Parathyroid adenoma (tissue), 2 donors: ENCODE measurements at regions not wholly inside any gene's neighbourhood (a gene's known extent, or its start where the extent isn't known, plus 50 kb on each side); places are given as distances from the start of the nearest gene placed in this dataset.

Source experiments
- H2AFZ ChIP-seq: fragments of 300-600 bp; sonication (generic); one replicate; pipeline ENCODE4 v1.7.0; 2017; ENCODE audit warnings: antibody characterized with exemption, mild to moderate bottlenecking
- H3K27ac ChIP-seq: fragments of 300-600 bp; sonication (generic); one replicate; pipeline ENCODE4 v1.7.0; 2017
- H3K27me3 ChIP-seq: fragments of 300-600 bp; sonication (generic); one replicate; pipeline ENCODE4 v1.7.0; 2017; ENCODE audit warnings: low read length; ENCODE audit not compliant: control insufficient read depth, insufficient read depth
- H3K36me3 ChIP-seq: fragments of 300-600 bp; sonication (generic); one replicate; pipeline ENCODE4 v1.7.0; 2017; ENCODE audit warnings: low read length; ENCODE audit not compliant: control insufficient read depth, insufficient read depth
- H3K4me1 ChIP-seq: fragments of 300-600 bp; sonication (generic); one replicate; pipeline ENCODE4 v1.7.0; 2017; ENCODE audit warnings: control low read depth
- H3K4me2 ChIP-seq: fragments of 300-600 bp; sonication (generic); one replicate; pipeline ENCODE4 v1.7.0; 2017; ENCODE audit warnings: low read length
- H3K4me3 ChIP-seq: fragments of 300-600 bp; sonication (generic); one replicate; pipeline ENCODE4 v1.7.0; 2017; ENCODE audit warnings: low read depth, low read length
- H3K79me2 ChIP-seq: fragments of 300-600 bp; sonication (generic); one replicate; pipeline ENCODE4 v1.7.0; 2017; ENCODE audit warnings: control low read depth
- H3K9ac ChIP-seq: fragments of 300-600 bp; sonication (generic); one replicate; pipeline ENCODE4 v1.7.0; 2017; ENCODE audit warnings: mild to moderate bottlenecking
- H3K9me3 ChIP-seq: fragments of 300-600 bp; sonication (generic); one replicate; pipeline ENCODE4 v1.7.0; 2017; ENCODE audit warnings: low read length; ENCODE audit not compliant: control insufficient read depth
- CTCF ChIP-seq: fragments of 300-600 bp; sonication (generic); IDR thresholded peaks from one replicate; pipeline ENCODE4 v1.7.0; 2017; ENCODE audit warnings: antibody characterized with exemption, mild to moderate bottlenecking
- donor health status: primary hyperparathyroidism.

GRCh38 chr21:23725576-23725975 lies 1881.7 kb downstream of the MRPL39 start:
- Histone ChIP-seq H3K4me3 (no peak overlapping the region), H3K4me1 (no peaks in the 10 kb centered on the region), H3K4me2 (no peak overlapping the region), H3K79me2 (no peaks in the 10 kb centered on the region), H2AFZ (no peak overlapping the region), H3K27me3 (no peaks in the 10 kb centered on the region), H3K9ac (no peak overlapping the region), H3K36me3 (no peaks in the 10 kb centered on the region), H3K27ac (no peak overlapping the region), H3K9me3 (no peaks in the 10 kb centered on the region)
- no peak for TF ChIP-seq CTCF

GRCh38 chr21:23718446-23719285 lies 1888.6 kb downstream of the MRPL39 start:
- no peaks in the 10 kb centered on the region for H3K36me3 ChIP-seq
- no peak overlapping the region for H3K9ac ChIP-seq
- H2AFZ ChIP-seq: no peak overlapping the region
- no peaks in the 10 kb centered on the region for H3K9me3 ChIP-seq
- TF ChIP-seq CTCF: no peak
- H3K4me1 ChIP-seq: no peaks in the 10 kb centered on the region
- H3K27ac ChIP-seq: no peak overlapping the region
- no peaks in the 10 kb centered on the region for H3K27me3 ChIP-seq
- H3K4me2 ChIP-seq: no peak overlapping the region
- H3K4me3 ChIP-seq: no peak overlapping the region
- no peaks in the 10 kb centered on the region for H3K79me2 ChIP-seq

- H3K27me3 ChIP-seq: no peaks in the 10 kb centered on the region
- H3K36me3 ChIP-seq: no peaks in the 10 kb centered on the region
- no peak overlapping the region for H3K4me2 ChIP-seq
- no peaks in the 10 kb centered on the region for H3K9me3 ChIP-seq
- no peak overlapping the region for H2AFZ ChIP-seq
- H3K9ac ChIP-seq: no peak overlapping the region
- H3K4me3 ChIP-seq: no peak overlapping the region
- no peaks in the 10 kb centered on the region for H3K4me1 ChIP-seq
- H3K27ac ChIP-seq: no peak overlapping the region
- no peaks in the 10 kb centered on the region for H3K79me2 ChIP-seq
- TF ChIP-seq CTCF: no peak
Measured at GRCh38 chr21:23712166-23712565, 1895.1 kb downstream of the MRPL39 start.

GRCh38 chr21:23706431-23706830 lies 1900.8 kb downstream of the MRPL39 start:
- Histone ChIP-seq H3K4me3 (no peak overlapping the region), H2AFZ (no peak overlapping the region), H3K27ac (no peak overlapping the region), H3K9ac (no peak overlapping the region), H3K27me3 (no peaks in the 10 kb centered on the region), H3K4me2 (no peak overlapping the region), H3K79me2 (no peaks in the 10 kb centered on the region), H3K9me3 (no peaks in the 10 kb centered on the region), H3K36me3 (no peaks in the 10 kb centered on the region), H3K4me1 (no peaks in the 10 kb centered on the region)
- no peak for TF ChIP-seq CTCF

GRCh38 chr21:23699402-23699801 lies 1907.9 kb downstream of the MRPL39 start:
- TF ChIP-seq CTCF: no peak
- Histone ChIP-seq H3K36me3 (no peaks in the 10 kb centered on the region), H3K4me1 (no peaks in the 10 kb centered on the region), H3K9ac (no peak overlapping the region), H3K27me3 (no peaks in the 10 kb centered on the region), H3K27ac (no peak overlapping the region), H2AFZ (no peak overlapping the region), H3K9me3 (no peaks in the 10 kb centered on the region), H3K4me3 (no peak overlapping the region), H3K4me2 (no peak overlapping the region), H3K79me2 (no peaks in the 10 kb centered on the region)
